IMR-90 (cell line): ENCODE measurements at regions not wholly inside any gene's neighbourhood (a gene's known extent, or its start where the extent isn't known, plus 50 kb on each side); places are given as distances from the start of the nearest gene placed in this dataset.

Experiments
- ATAC-seq: fragments of 200-7000 bp; cut with Tn5 transposase; 2 replicates; pipeline ENCODE4 v1.9.1; 2020; ENCODE audit warnings: low read depth, mild to moderate bottlenecking, moderate library complexity
- BruUV-seq: library from RNA; stranded (reverse); fragments of 400-500 nt; replicated peaks from 2 replicates; lab custom pipeline; 2021; lab: Mats Ljungman, UMichigan
- CTCF ChIA-PET: fragments of 300-600 bp; formaldehyde crosslinking; extraction: SDS; loops from one replicate; lab custom pipeline; 2021; ENCODE audit warnings: antibody characterized with exemption; lab: Yijun Ruan, JAX
- POLR2A ChIA-PET: fragments of 300-600 bp; sonication (Branson Sonifier 250); formaldehyde crosslinking; loops from one replicate; lab custom pipeline; 2022; ENCODE audit warnings: antibody characterized with exemption; ENCODE audit not compliant: unreplicated experiment; lab: Charles Lee
- DNase-seq: peaks from one replicate; pipeline ENCODE4 v3.0.0; 2013
- H2AFZ ChIP-seq: replicated peaks from 2 replicates; pipeline ENCODE3; 2013; ENCODE audit warnings: low read length, mild to moderate bottlenecking; ENCODE audit not compliant: poor library complexity
- H2AK5ac ChIP-seq: 2 replicates; pipeline ENCODE4 v1.6.1; 2013; ENCODE audit warnings: low read depth, low read length, inconsistent platforms
- H2AK9ac ChIP-seq: replicated peaks from 2 replicates; pipeline ENCODE3; 2013; ENCODE audit warnings: mild to moderate bottlenecking, low read depth, low read length, moderate library complexity; ENCODE audit not compliant: poor library complexity
- H2BK120ac ChIP-seq: 2 replicates; pipeline ENCODE4 v1.6.1; 2013; ENCODE audit warnings: low read depth, low read length, inconsistent platforms
- H2BK15ac ChIP-seq: 3 replicates; pipeline ENCODE4 v1.6.1; 2013; ENCODE audit warnings: low read depth, low read length, inconsistent platforms
- H2BK20ac ChIP-seq: 2 replicates; pipeline ENCODE4 v1.6.1; 2013; ENCODE audit warnings: low read depth, mild to moderate bottlenecking, inconsistent platforms, low read length, moderate library complexity
- H2BK5ac ChIP-seq: 2 replicates; pipeline ENCODE4 v1.6.1; 2013; ENCODE audit warnings: mild to moderate bottlenecking, low read depth, low read length, inconsistent platforms; ENCODE audit not compliant: poor library complexity, severe bottlenecking
- H3K14ac ChIP-seq: replicated peaks from 2 replicates; pipeline ENCODE4 v1.6.1; 2013; ENCODE audit warnings: low read depth, low read length, inconsistent platforms
- H3K18ac ChIP-seq: 2 replicates; pipeline ENCODE4 v1.6.1; 2013; ENCODE audit warnings: low read depth, low read length, control low read depth
- H3K23ac ChIP-seq: 2 replicates; pipeline ENCODE4 v1.6.1; 2013; ENCODE audit warnings: low read depth, low read length, inconsistent platforms
- H3K27ac ChIP-seq: 2 replicates; pipeline ENCODE4 v1.5.1; 2013; ENCODE audit warnings: mild to moderate bottlenecking, control low read depth, low read length; ENCODE audit not compliant: insufficient read depth
- H3K27me3 ChIP-seq: 2 replicates; pipeline ENCODE4 v1.6.1; 2013; ENCODE audit warnings: low read length; ENCODE audit not compliant: control insufficient read depth, insufficient read depth
- H3K36me3 ChIP-seq: 2 replicates; pipeline ENCODE4 v1.6.1; 2013; ENCODE audit warnings: low read length, mixed read lengths; ENCODE audit not compliant: control insufficient read depth, insufficient read depth
- H3K4ac ChIP-seq: 2 replicates; pipeline ENCODE4 v1.6.1; 2013; ENCODE audit warnings: low read depth, low read length, inconsistent platforms
- H3K4me1 ChIP-seq: 2 replicates; pipeline ENCODE4 v1.6.1; 2013; ENCODE audit warnings: low read length, mixed read lengths; ENCODE audit not compliant: control insufficient read depth, insufficient read depth
- H3K4me2 ChIP-seq: 2 replicates; pipeline ENCODE4 v1.6.1; 2013; ENCODE audit warnings: low read depth, mild to moderate bottlenecking, control low read depth, low read length, moderate library complexity
- H3K4me3 ChIP-seq: 2 replicates; pipeline ENCODE4 v1.5.1; 2013; ENCODE audit warnings: low read depth, mild to moderate bottlenecking, control low read depth, low read length, moderate library complexity; ENCODE audit not compliant: insufficient read depth
- H3K56ac ChIP-seq: 2 replicates; pipeline ENCODE4 v1.6.1; 2013; ENCODE audit warnings: low read length, inconsistent platforms; ENCODE audit not compliant: insufficient read depth; ENCODE audit errors: extremely low read depth
- H3K79me1 ChIP-seq, 2 experiments: 2 replicates each; pipeline ENCODE4 v1.6.1; 2013; ENCODE audit warnings: low read length in 2 of 2, inconsistent platforms in 1 of 2, low read depth in 1 of 2
- H3K9ac ChIP-seq: 2 replicates; pipeline ENCODE4 v1.6.1; 2013; ENCODE audit warnings: low read depth, low read length, control low read depth
- H3K9me1 ChIP-seq: 2 replicates; pipeline ENCODE4 v1.6.1; 2013; ENCODE audit warnings: low read length, inconsistent platforms; ENCODE audit not compliant: insufficient read depth
- H3K9me3 ChIP-seq: 2 replicates; pipeline ENCODE4 v1.6.1; 2013; ENCODE audit warnings: low read length; ENCODE audit not compliant: control insufficient read depth, insufficient read depth
- H4K20me1 ChIP-seq: 2 replicates; pipeline ENCODE4 v1.6.1; 2013; ENCODE audit warnings: low read length, inconsistent platforms; ENCODE audit not compliant: insufficient read depth
- H4K5ac ChIP-seq: 2 replicates; pipeline ENCODE4 v1.6.1; 2013; ENCODE audit warnings: mild to moderate bottlenecking, low read depth, low read length, control low read depth
- H4K8ac ChIP-seq, 2 experiments: 2 replicates each; pipeline ENCODE4 v1.6.1; 2013; ENCODE audit warnings: low read depth in 2 of 2, low read length in 2 of 2, control low read depth in 1 of 2, inconsistent platforms in 1 of 2
- H4K91ac ChIP-seq: 2 replicates; pipeline ENCODE4 v1.6.1; 2013; ENCODE audit warnings: low read depth, low read length, inconsistent platforms; ENCODE audit not compliant: insufficient read depth
- CEBPB ChIP-seq: IDR thresholded peaks from 2 replicates; pipeline ENCODE4 v1.6.1; 2012; ENCODE audit warnings: low read depth, low read length, improper control_type of control experiment
- CHD1 ChIP-seq: IDR thresholded peaks from 2 replicates; pipeline ENCODE4 v1.6.1; 2012; ENCODE audit warnings: low read depth, low read length, improper control_type of control experiment
- MAFK ChIP-seq: IDR thresholded peaks from 2 replicates; pipeline ENCODE4 v1.6.1; 2012; ENCODE audit warnings: low read depth, low read length, improper control_type of control experiment
- MAZ ChIP-seq: IDR thresholded peaks from 2 replicates; pipeline ENCODE4 v1.6.1; 2012; ENCODE audit warnings: low read depth, mild to moderate bottlenecking, low read length, improper control_type of control experiment, moderate library complexity, borderline replicate concordance
- MXI1 ChIP-seq: IDR thresholded peaks from 2 replicates; pipeline ENCODE4 v1.6.1; 2012; ENCODE audit warnings: low read depth, mild to moderate bottlenecking, low read length, moderate library complexity, borderline replicate concordance
- RFX5 ChIP-seq: IDR thresholded peaks from 2 replicates; pipeline ENCODE4 v1.8.0; 2012; ENCODE audit warnings: low read depth, mild to moderate bottlenecking, low read length, moderate library complexity
- SMC3 ChIP-seq: fragments of 150-350 bp; IDR thresholded peaks from 2 replicates; pipeline ENCODE4 v1.6.1; 2016; ENCODE audit warnings: low read depth, mild to moderate bottlenecking, antibody characterized with exemption, low read length, moderate library complexity
- WGBS, 2 experiments: methylation state at CpG; one replicate each; pipeline versions ENCODE4 v1.1.5 to v1.1.7; 2013; ENCODE audit warnings: missing lambda C conversion rate in 2 of 2; ENCODE audit not compliant: insufficient read length in 1 of 2; ENCODE audit errors: extremely low coverage in 2 of 2; 5-methylcytosine and 5-hydroxymethylcytosine counted together
- dilution Hi-C: fragments of 300-500 bp; cut with HindIII; formaldehyde crosslinking; loops from one replicate; pipeline ENCODE4 v1.14.3; 2018; ENCODE audit warnings: low sequenced_read_pairs; ENCODE audit not compliant: unreplicated experiment
- in situ Hi-C: fragments of 300-500 bp; cut with MboI; formaldehyde crosslinking; loops from 3 replicates; pipeline ENCODE4 v1.14.3; 2019; ENCODE audit warnings: low sequenced_read_pairs, inconsistent platforms, mixed read lengths
- intact Hi-C: fragments of 100-400 bp; cut with micrococcal nuclease; formaldehyde crosslinking; loops from 2 replicates; pipeline ENCODE4 v1.10.0; 2022
- TF ChIP-seq, protein P1 (sequence below): fragments of 150-350 bp; IDR thresholded peaks from 2 replicates; pipeline ENCODE4 v1.6.1; 2017; ENCODE audit warnings: mild to moderate bottlenecking, antibody characterized with exemption, low read length, low read depth
- TF ChIP-seq, protein P2 (sequence below): conservative IDR thresholded peaks from 2 replicates; pipeline ENCODE4 v1.5.1; 2012; ENCODE audit warnings: mild to moderate bottlenecking, low read depth, low read length, improper control_type of control experiment

DNA sequence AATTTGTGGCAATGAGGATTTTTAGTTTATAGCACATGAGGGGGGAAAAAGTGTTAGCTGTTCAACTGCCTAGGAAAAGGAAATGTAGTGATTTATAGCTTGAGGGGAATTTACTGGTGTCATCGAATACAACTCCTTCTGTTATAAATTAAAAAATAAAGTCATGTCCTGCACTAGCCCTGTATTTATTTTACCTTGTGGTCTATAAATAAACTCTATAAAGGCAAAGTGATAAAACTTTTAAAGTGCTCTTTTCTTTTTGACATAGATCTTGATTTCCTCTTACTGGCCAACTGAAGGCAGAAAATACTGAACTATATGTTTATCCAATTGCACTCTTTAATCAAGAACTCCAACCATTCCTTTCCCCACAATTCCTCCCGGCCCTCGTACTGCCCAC, 672.1 kb upstream of the SLIT2 start:
- CTCF ChIA-PET = no interaction called here
- DNase-seq = no peak
- H3K9me1 ChIP-seq = no peaks in the 10 kb centered on the region
- TF ChIP-seq CEBPB = no peak
- no peak for TF ChIP-seq CHD1
- TF ChIP-seq MAFK = no peak
- TF ChIP-seq, protein P1, sequence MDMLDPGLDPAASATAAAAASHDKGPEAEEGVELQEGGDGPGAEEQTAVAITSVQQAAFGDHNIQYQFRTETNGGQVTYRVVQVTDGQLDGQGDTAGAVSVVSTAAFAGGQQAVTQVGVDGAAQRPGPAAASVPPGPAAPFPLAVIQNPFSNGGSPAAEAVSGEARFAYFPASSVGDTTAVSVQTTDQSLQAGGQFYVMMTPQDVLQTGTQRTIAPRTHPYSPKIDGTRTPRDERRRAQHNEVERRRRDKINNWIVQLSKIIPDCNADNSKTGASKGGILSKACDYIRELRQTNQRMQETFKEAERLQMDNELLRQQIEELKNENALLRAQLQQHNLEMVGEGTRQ = no peak
- no peak for TF ChIP-seq RFX5
- TF ChIP-seq MXI1 = no peak
- TF ChIP-seq, protein P2, sequence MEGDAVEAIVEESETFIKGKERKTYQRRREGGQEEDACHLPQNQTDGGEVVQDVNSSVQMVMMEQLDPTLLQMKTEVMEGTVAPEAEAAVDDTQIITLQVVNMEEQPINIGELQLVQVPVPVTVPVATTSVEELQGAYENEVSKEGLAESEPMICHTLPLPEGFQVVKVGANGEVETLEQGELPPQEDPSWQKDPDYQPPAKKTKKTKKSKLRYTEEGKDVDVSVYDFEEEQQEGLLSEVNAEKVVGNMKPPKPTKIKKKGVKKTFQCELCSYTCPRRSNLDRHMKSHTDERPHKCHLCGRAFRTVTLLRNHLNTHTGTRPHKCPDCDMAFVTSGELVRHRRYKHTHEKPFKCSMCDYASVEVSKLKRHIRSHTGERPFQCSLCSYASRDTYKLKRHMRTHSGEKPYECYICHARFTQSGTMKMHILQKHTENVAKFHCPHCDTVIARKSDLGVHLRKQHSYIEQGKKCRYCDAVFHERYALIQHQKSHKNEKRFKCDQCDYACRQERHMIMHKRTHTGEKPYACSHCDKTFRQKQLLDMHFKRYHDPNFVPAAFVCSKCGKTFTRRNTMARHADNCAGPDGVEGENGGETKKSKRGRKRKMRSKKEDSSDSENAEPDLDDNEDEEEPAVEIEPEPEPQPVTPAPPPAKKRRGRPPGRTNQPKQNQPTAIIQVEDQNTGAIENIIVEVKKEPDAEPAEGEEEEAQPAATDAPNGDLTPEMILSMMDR = no peak
- no peak for TF ChIP-seq SMC3
- TF ChIP-seq MAZ = no peak
- POLR2A ChIA-PET = no interaction called here
- no peak overlapping the region for H3K56ac ChIP-seq
- H3K79me1 ChIP-seq = no peaks in the 10 kb centered on the region
- H4K5ac ChIP-seq = no peak overlapping the region
- H4K8ac ChIP-seq = no peak overlapping the region
- no peak overlapping the region for H2BK15ac ChIP-seq
- dilution Hi-C loops = no loop called here
- in situ Hi-C loops = no loop called here
- H3K4me3 ChIP-seq = no peak overlapping the region
- WGBS, 2 experiments = no CpG with 5 or more reads among the region's 3 CpGs
- H2AK5ac ChIP-seq = no peak overlapping the region
- H3K27me3 ChIP-seq = no peaks in the 10 kb centered on the region
- peak overlapping the region; percentile 51; the same call in 1 of the 2 replicates for H3K27ac ChIP-seq
- H3K4me1 ChIP-seq = no peaks in the 10 kb centered on the region; the same call in 1 of the 2 replicates
- no peaks in the 10 kb centered on the region for H3K9me3 ChIP-seq
- no peak for ATAC-seq
- H2AK9ac ChIP-seq = no peak overlapping the region
- no TSS peak for BruUV-seq
- H2BK5ac ChIP-seq = no peak overlapping the region
- no peak overlapping the region for H3K14ac ChIP-seq
- no peak overlapping the region for H3K23ac ChIP-seq
- no peak overlapping the region for H3K4me2 ChIP-seq
- no peak overlapping the region for H3K9ac ChIP-seq
- no peaks in the 10 kb centered on the region for H4K20me1 ChIP-seq
- H3K4ac ChIP-seq = no peak overlapping the region
- no peak overlapping the region for H4K91ac ChIP-seq
- no peak overlapping the region for H3K18ac ChIP-seq
- intact Hi-C loops = no loop called here
- no peak overlapping the region for H2AFZ ChIP-seq
- H2BK20ac ChIP-seq = no peak overlapping the region
- no peaks in the 10 kb centered on the region for H3K36me3 ChIP-seq
- no peak overlapping the region for H2BK120ac ChIP-seq
